HG03457 (cell line): ENCODE measurements at regions not wholly inside any gene's neighbourhood (a gene's known extent, or its start where the extent isn't known, plus 50 kb on each side); places are given as distances from the start of the nearest gene placed in this dataset.

ENCODE experiments used
- ATAC-seq: cut with Tn5 transposase; IDR thresholded peaks from one replicate; pipeline ENCODE4 v1.9.1; 2021; ENCODE audit warnings: moderate number of reproducible peaks; ENCODE audit not compliant: unreplicated experiment

GRCh38 chr9:24488896-24489295 is 56.8 kb downstream of the IZUMO3 start:
- no peak for ATAC-seq

- ATAC-seq, result no peak
Observed at GRCh38 chr9:24487946-24488345, 57.8 kb downstream of the IZUMO3 start.

- no peak for ATAC-seq
Observed at GRCh38 chr9:24487250-24487861, 58.3 kb downstream of the IZUMO3 start.

GRCh38 chr9:24479361-24480059 is 66.2 kb downstream of the IZUMO3 start:
- no peak for ATAC-seq

GRCh38 chr9:24464319-24464951 is 81.3 kb downstream of the IZUMO3 start:
- no peak for ATAC-seq

- no peak for ATAC-seq
Observed at GRCh38 chr9:24462951-24463350, 82.7 kb downstream of the IZUMO3 start.

- no peak for ATAC-seq
Observed at GRCh38 chr9:24460781-24461180, 84.9 kb downstream of the IZUMO3 start.

- no peak for ATAC-seq
Observed at GRCh38 chr9:24459953-24460352, 85.7 kb downstream of the IZUMO3 start.

GRCh38 chr9:24451346-24451745 is 94.4 kb downstream of the IZUMO3 start:
- no peak for ATAC-seq

GRCh38 chr9:24449976-24450375 is 95.7 kb downstream of the IZUMO3 start:
- ATAC-seq, result no peak

GRCh38 chr9:24439456-24439855 is 106.2 kb downstream of the IZUMO3 start:
- ATAC-seq, result no peak

GRCh38 chr9:24438876-24439275 is 106.8 kb downstream of the IZUMO3 start:
- no peak for ATAC-seq

GRCh38 chr9:24436761-24437160 is 108.9 kb downstream of the IZUMO3 start:
- no peak for ATAC-seq

GRCh38 chr9:24434183-24434582 is 111.5 kb downstream of the IZUMO3 start:
- no peak for ATAC-seq

GRCh38 chr9:24416136-24416535 is 129.6 kb downstream of the IZUMO3 start:
- no peak for ATAC-seq

- no peak for ATAC-seq
Observed at GRCh38 chr9:24413651-24414050, 132.0 kb downstream of the IZUMO3 start.

- no peak for ATAC-seq
Observed at GRCh38 chr9:24398466-24398865, 147.2 kb downstream of the IZUMO3 start.

- ATAC-seq, result no peak
Observed at GRCh38 chr9:24391095-24391494, 154.6 kb downstream of the IZUMO3 start.

- no peak for ATAC-seq
Observed at GRCh38 chr9:24385077-24385476, 160.6 kb downstream of the IZUMO3 start.

GRCh38 chr9:24382566-24382965 is 163.1 kb downstream of the IZUMO3 start:
- ATAC-seq, result no peak

GRCh38 chr9:24381205-24381604 is 164.5 kb downstream of the IZUMO3 start:
- ATAC-seq, result no peak

- no peak for ATAC-seq
Observed at GRCh38 chr9:24359046-24359445, 186.7 kb downstream of the IZUMO3 start.
